MG63 (cell line): ENCODE measurements at regions not wholly inside any gene's neighbourhood (a gene's known extent, or its start where the extent isn't known, plus 50 kb on each side); places are given as distances from the start of the nearest gene placed in this dataset.
"Not testable (repeated sequence)": the region's sequence is repeated elsewhere in the genome, so short reads cannot be mapped to it uniquely, and the experiment has no call there.

Experiments used
- DNase-seq: peaks from one replicate; pipeline ENCODE4 v3.0.0-alpha.2; 2020
- H3K27me3 ChIP-seq: fragments of 250-450 bp; sonication (Bioruptor Pico); 2 replicates; pipeline ENCODE4 v1.5.1; 2020; ENCODE audit warnings: mild to moderate bottlenecking, moderate library complexity
- H3K36me3 ChIP-seq: fragments of 250-450 bp; sonication (Bioruptor Pico); 2 replicates; pipeline ENCODE4 v1.5.1; 2020; ENCODE audit warnings: mild to moderate bottlenecking, moderate library complexity
- H3K4me3 ChIP-seq: fragments of 250-450 bp; sonication (Bioruptor Pico); 2 replicates; pipeline ENCODE4 v1.5.1; 2020; ENCODE audit warnings: mild to moderate bottlenecking, moderate library complexity
- H3K9me3 ChIP-seq: fragments of 250-450 bp; sonication (Bioruptor Pico); 2 replicates; pipeline ENCODE4 v1.5.1; 2020; ENCODE audit warnings: mild to moderate bottlenecking, moderate library complexity

DNA sequence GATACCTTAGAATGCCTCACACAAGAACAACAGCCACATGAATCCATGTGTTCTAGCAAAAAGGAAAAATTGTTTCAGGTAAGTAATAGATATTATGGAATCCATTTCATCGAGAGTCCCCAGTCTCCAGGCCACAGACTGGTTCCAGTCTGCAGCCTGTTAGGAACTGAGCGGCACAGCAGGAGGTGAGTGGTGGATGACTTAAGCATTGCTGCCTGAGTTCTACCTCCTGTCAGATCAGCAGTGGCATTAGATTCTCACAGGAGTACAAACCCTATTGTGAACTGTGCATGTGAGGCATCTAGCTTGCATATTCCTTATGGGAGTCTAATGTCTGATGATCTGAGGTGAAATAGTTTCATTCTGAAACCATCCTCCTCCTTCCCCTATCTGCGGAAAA lies 207.0 kb downstream of the CSNK1G3 start:
- no peaks in the 10 kb centered on the region for H3K27me3 ChIP-seq
- peak; percentile 20 for DNase-seq
- H3K9me3 ChIP-seq: peaks cover 18% of the 10 kb centered on the region
- H3K36me3 ChIP-seq: no peaks in the 10 kb centered on the region
- no peak overlapping the region for H3K4me3 ChIP-seq

DNA sequence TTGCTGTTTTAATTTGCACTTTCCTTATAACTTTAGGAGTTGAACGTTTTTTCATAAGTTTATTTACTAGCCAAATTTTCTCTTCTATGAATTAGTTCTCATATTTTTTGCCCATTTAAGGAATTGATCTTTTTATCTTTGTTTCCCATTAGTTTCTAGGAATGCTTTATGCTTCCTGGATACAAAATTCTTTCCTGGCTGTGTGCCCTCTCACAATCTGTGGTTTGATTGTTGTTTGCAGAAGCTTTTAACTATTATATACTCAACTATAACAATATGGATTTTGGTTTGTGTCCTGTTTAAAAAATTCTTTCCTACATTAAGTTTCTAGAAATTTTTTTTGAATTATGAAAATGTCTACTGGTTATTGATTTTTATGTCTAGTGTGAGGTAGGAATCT lies 206.3 kb downstream of the CSNK1G3 start:
- no peak for DNase-seq
- Histone ChIP-seq H3K9me3 (peaks cover 20% of the 10 kb centered on the region), H3K36me3 (no peaks in the 10 kb centered on the region), H3K27me3 (no peaks in the 10 kb centered on the region), H3K4me3 (no peak overlapping the region)

DNA sequence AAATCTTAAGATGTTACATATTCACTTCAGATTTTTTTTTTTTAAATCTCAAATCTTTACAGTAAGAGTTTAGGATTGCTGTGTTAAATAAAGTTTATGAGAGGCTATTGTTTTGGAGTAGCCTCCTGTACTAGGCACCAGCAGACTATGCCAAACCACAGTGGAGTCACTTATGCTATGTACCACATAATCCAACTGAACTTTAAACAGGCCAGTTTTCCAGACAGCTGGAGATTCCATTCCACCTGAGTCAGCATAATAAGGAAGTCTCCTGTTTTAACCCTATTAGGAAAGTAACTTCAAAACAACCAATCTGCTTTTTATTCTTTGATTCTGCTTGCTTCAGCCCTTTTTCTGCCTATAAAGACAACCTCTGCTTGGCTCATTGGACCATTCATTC lies 205.2 kb downstream of the CSNK1G3 start:
- H3K27me3 ChIP-seq: no peaks in the 10 kb centered on the region
- peak; percentile 68 for DNase-seq

GRCh38 chr5:123710031-123710430 lies 198.1 kb downstream of the CSNK1G3 start:
- H3K4me3 ChIP-seq: no peak overlapping the region
- no peaks in the 10 kb centered on the region for H3K27me3 ChIP-seq
- H3K36me3 ChIP-seq: no peaks in the 10 kb centered on the region
- H3K9me3 ChIP-seq: peaks cover 27% of the 10 kb centered on the region
- no peak for DNase-seq

More for the DNA sequence above, 205.2 kb downstream of the CSNK1G3 start:
- H3K4me3 ChIP-seq: no peak overlapping the region
- no peaks in the 10 kb centered on the region for H3K36me3 ChIP-seq
- peaks cover 28% of the 10 kb centered on the region for H3K9me3 ChIP-seq

GRCh38 chr5:123709422-123709821 lies 197.4 kb downstream of the CSNK1G3 start:
- H3K4me3 ChIP-seq: no peak overlapping the region
- peaks cover 24% of the 10 kb centered on the region for H3K9me3 ChIP-seq
- H3K27me3 ChIP-seq: no peaks in the 10 kb centered on the region
- H3K36me3 ChIP-seq: no peaks in the 10 kb centered on the region
- no peak for DNase-seq

GRCh38 chr5:123708074-123708806 lies 196.3 kb downstream of the CSNK1G3 start:
- H3K9me3 ChIP-seq: peaks cover 23% of the 10 kb centered on the region
- H3K27me3 ChIP-seq: no peaks in the 10 kb centered on the region
- H3K36me3 ChIP-seq: no peaks in the 10 kb centered on the region
- no peak overlapping the region for H3K4me3 ChIP-seq
- DNase-seq: peak; percentile 86

- Histone ChIP-seq H3K27me3 (no peaks in the 10 kb centered on the region), H3K36me3 (no peaks in the 10 kb centered on the region), H3K4me3 (no peak overlapping the region), H3K9me3 (peaks cover 15% of the 10 kb centered on the region)
- no peak for DNase-seq
Observed at GRCh38 chr5:123706531-123706930, 194.6 kb downstream of the CSNK1G3 start.

DNA sequence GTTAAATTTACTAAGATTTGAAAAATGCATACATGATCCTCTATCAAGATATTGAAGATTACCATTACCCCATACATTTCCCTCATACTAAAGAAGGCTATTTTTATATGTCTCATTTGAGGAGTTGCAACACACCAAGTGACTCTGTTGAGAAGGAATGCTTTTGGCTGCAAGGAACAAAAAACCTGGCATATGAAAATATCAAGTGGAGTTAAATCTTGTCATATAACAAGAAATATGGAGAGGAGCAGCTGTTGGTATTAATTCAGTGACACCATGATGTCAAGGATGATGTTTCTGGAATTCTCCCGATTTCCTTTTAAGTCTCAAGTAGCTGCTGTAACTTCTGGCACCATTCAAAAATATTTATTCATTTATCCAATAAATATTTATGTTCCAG lies 193.8 kb downstream of the CSNK1G3 start:
- H3K36me3 ChIP-seq: no peaks in the 10 kb centered on the region
- no peak overlapping the region for H3K4me3 ChIP-seq
- no peaks in the 10 kb centered on the region for H3K27me3 ChIP-seq
- peak; percentile 30 for DNase-seq
- H3K9me3 ChIP-seq: peaks cover 15% of the 10 kb centered on the region

DNA sequence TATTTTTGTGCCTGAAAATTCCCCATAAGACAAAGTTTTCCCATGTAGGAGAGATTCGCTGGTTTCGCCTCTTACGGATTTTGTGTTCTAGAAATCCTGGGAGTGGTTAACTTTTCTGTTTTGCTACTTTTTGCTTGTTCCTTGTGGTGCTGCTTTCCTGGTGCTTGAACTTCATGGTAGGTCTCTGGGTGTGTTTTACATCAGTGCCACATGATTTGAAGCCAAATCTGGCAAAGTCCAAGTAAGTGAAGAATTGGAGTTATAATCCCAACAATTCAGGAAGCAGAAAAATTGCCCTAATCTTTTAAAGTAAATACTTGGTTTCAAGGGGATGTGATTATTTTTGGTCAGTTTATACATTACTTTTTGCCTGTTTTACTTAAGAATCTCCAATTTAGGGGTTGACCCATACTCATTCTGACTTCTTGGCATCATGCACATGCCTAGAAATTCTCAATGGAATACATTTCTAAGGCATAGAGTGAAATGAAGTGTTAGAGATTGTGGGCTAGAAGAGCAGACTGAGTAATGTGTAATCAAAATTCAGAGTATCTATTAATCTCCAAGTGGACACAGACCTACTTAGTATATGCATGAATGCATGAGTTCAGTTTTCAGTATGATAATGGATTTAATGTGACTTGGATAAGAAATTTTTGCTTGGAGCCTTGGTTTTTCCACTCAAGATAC lies 189.7 kb downstream of the CSNK1G3 start:
- H3K27me3 ChIP-seq: no peaks in the 10 kb centered on the region
- no peak overlapping the region for H3K4me3 ChIP-seq
- H3K36me3 ChIP-seq: 0 out of 2 replicates have a peak, but pooled peaks cover 2% of the 10 kb centered on the region
- peaks cover 13% of the 10 kb centered on the region for H3K9me3 ChIP-seq
- no peak for DNase-seq

- no peak overlapping the region for H3K4me3 ChIP-seq
- 0 out of 2 replicates have a peak, but pooled peaks cover 2% of the 10 kb centered on the region for H3K36me3 ChIP-seq
- DNase-seq: peak; percentile 87
- no peaks in the 10 kb centered on the region for H3K27me3 ChIP-seq
- peaks cover 9% of the 10 kb centered on the region for H3K9me3 ChIP-seq
Observed at GRCh38 chr5:123700624-123701287, 188.8 kb downstream of the CSNK1G3 start.

GRCh38 chr5:123699571-123699970 lies 187.6 kb downstream of the CSNK1G3 start:
- DNase-seq: no peak
- Histone ChIP-seq H3K4me3 (no peak overlapping the region), H3K36me3 (0 out of 2 replicates have a peak, but pooled peaks cover 2% of the 10 kb centered on the region), H3K9me3 (peaks cover 9% of the 10 kb centered on the region), H3K27me3 (no peaks in the 10 kb centered on the region)

GRCh38 chr5:123698937-123699336 lies 187.0 kb downstream of the CSNK1G3 start:
- not testable (repeated sequence) for H3K27me3 ChIP-seq, DNase-seq, H3K9me3 ChIP-seq, H3K4me3 ChIP-seq, H3K36me3 ChIP-seq

DNA sequence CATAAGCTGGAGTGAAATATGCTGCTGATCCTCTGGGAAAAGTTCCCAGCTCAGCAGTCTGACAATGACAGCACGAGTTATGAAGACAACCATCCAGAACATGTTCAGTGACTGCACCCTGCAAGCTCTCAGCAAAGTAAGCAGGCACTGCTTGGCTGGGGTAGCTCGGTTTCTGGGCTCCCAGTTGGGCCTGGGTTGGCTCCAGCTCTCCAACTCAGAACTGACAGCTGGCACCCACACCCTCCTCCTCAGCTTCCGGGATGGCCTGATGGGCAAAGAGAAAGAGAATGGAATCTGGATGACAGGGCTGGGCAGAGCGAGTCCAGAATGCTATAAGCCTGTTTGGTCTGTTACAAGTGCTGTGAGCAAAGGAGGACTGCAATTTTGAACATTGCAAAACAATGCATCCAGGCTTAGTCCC lies 185.0 kb downstream of the CSNK1G3 start:
- 0 out of 2 replicates have a peak, but pooled peaks cover 2% of the 10 kb centered on the region for H3K36me3 ChIP-seq
- peaks cover 9% of the 10 kb centered on the region for H3K9me3 ChIP-seq
- DNase-seq: peak; percentile 98
- H3K27me3 ChIP-seq: no peaks in the 10 kb centered on the region
- H3K4me3 ChIP-seq: no peak overlapping the region

DNA sequence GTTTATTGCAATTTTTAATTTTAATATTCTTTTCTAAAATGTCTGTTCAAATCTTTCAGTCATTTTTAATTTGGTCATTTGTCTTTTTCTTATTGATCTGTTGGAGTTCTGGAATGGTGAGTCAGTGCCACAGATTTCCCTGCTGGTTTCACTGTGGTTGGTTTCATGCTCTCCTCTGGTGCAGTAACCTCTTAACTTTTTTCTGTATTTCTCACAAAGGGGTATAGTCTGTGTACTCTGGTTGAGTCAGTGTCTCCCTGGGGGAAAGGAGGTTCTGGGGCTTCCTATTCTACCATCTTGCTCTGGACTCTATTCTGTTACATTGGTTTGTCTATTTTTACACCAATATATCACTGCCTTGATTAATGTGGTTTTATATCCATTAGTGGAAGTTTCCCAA lies 178.8 kb downstream of the CSNK1G3 start:
- Histone ChIP-seq H3K4me3 (no peak overlapping the region), H3K27me3 (no peaks in the 10 kb centered on the region), H3K9me3 (peaks cover 7% of the 10 kb centered on the region), H3K36me3 (no peaks in the 10 kb centered on the region)
- no peak for DNase-seq

DNA sequence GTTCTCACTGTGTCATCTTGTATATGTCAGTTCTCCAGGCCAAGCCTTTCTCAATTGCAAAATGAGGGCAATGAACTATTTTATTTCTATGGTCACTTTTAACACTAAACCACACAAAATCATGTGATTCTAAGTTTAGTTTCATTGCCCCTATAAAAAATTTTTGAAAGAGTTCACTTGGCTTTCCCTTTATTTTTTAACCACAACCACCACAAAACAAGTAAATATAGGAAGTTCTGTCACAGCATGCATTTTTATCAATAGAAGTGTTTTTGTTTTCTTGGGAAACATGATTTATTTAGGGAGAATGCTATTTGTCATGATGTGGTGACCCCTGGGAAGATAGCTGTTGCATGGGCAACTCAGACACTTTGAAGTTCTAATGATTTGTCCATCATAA lies 169.1 kb downstream of the CSNK1G3 start:
- H3K9me3 ChIP-seq: peaks cover 31% of the 10 kb centered on the region
- no peak overlapping the region for H3K4me3 ChIP-seq
- DNase-seq: no peak
- no peaks in the 10 kb centered on the region for H3K36me3 ChIP-seq
- no peaks in the 10 kb centered on the region for H3K27me3 ChIP-seq

DNA sequence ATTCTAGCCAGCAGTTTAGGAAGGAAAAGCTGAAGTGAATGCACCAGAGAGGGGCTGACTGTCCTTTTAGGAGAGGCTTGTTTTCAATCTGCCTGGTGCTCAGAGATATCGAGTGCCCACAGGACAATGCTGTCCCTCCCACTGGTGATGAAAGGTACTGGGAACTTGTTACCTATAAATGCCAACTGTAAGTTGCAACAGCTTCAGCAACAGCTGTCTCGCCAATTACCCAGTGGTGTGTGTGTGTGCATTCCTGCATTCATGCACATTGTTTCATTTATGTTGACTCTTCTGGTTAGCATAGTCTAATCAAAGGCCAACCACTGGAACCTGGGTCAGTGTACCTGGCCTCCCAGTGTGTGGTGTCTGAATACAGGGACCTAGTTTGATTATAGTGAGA lies 161.1 kb downstream of the CSNK1G3 start:
- Histone ChIP-seq H3K4me3 (no peak overlapping the region), H3K36me3 (no peaks in the 10 kb centered on the region), H3K27me3 (no peaks in the 10 kb centered on the region), H3K9me3 (peaks cover 11% of the 10 kb centered on the region)
- DNase-seq: no peak

DNA sequence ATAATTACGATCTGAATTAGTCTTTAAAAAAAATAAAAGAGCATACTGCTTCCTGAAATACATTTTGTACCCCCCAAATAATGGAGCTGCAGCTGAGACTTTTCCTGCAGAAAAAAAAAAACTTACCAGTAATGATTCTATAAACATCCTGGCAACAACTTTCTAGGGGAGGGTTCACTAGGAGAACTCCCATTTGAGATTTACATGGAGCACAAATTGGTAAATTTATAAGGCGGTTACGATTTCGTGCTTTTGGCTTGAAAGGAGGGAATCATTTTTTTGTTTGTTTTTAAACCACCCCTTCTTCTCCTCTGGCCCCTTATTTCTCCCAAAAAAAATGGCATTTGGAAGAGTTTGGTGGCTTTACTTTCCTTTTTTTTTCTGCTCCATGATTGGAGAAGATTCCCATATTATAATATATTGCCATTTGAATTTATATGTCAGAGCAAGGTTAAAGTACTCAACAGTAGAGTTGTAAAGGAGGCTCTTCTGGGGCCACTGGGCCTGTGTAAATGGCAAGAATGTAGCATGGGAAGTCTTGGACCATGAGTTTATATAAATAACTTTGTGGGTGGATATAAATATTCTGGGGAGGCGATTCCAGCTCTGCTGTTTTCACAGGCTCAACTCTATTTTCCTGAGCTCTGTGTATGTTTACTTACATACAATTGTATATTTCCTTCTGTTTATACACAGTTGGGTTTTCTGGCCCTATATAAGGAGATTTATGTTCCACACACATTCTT lies 159.9 kb downstream of the CSNK1G3 start:
- DNase-seq: no peak
- peaks cover 9% of the 10 kb centered on the region for H3K9me3 ChIP-seq
- no peak overlapping the region for H3K4me3 ChIP-seq

More for the DNA sequence above, 159.9 kb downstream of the CSNK1G3 start:
- no peaks in the 10 kb centered on the region for H3K36me3 ChIP-seq
- H3K27me3 ChIP-seq: no peaks in the 10 kb centered on the region
